ENCODE measurements at regions not wholly inside any gene's neighbourhood (a gene's known extent, or its start where the extent isn't known, plus 50 kb on each side); places are given as distances from the start of the nearest gene placed in this dataset.

DNA sequence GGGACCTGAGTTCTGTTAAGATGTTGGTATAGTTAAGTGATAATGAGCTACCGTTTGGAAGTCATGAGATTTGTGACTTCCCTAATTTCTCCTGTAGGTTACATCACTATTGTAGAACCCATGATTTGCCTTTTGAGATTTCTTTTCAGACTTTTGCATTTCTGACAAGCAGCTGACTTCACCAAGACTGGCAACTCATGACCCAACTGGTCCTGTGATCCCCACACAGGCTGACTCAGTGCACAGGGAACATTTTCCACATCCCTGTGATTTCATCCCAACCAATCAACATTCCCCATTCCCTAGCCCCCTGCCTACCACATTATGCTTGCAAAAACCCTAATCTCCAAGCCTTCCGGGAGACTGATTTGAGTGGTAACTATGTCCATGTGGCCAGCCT, 242.1 kb upstream of the PDZRN3 start:
- TF ChIP-seq EHMT2 (IDR thresholded peaks at IDR 0.05; ENCODE audit: low read depth) (no peak), CTCF (IDR thresholded peaks at IDR 0.05) (no peak), ZC3H11A (IDR thresholded peaks at IDR 0.05) (no peak)
- TF ChIP-seq, protein P1, sequence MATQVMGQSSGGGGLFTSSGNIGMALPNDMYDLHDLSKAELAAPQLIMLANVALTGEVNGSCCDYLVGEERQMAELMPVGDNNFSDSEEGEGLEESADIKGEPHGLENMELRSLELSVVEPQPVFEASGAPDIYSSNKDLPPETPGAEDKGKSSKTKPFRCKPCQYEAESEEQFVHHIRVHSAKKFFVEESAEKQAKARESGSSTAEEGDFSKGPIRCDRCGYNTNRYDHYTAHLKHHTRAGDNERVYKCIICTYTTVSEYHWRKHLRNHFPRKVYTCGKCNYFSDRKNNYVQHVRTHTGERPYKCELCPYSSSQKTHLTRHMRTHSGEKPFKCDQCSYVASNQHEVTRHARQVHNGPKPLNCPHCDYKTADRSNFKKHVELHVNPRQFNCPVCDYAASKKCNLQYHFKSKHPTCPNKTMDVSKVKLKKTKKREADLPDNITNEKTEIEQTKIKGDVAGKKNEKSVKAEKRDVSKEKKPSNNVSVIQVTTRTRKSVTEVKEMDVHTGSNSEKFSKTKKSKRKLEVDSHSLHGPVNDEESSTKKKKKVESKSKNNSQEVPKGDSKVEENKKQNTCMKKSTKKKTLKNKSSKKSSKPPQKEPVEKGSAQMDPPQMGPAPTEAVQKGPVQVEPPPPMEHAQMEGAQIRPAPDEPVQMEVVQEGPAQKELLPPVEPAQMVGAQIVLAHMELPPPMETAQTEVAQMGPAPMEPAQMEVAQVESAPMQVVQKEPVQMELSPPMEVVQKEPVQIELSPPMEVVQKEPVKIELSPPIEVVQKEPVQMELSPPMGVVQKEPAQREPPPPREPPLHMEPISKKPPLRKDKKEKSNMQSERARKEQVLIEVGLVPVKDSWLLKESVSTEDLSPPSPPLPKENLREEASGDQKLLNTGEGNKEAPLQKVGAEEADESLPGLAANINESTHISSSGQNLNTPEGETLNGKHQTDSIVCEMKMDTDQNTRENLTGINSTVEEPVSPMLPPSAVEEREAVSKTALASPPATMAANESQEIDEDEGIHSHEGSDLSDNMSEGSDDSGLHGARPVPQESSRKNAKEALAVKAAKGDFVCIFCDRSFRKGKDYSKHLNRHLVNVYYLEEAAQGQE (IDR thresholded peaks at IDR 0.05), result no peak
